Kidney (tissue), 13 donors: ENCODE measurements at regions not wholly inside any gene's neighbourhood (a gene's known extent, or its start where the extent isn't known, plus 50 kb on each side); places are given as distances from the start of the nearest gene placed in this dataset.

ENCODE experiments used
- DNase-seq, 5 donors: peaks; one replicate each; pipeline ENCODE4 v3.0.0-alpha.2; 2013 to 2020
- FAIRE-seq: peaks from 2 replicates; lab custom pipeline; 2012; peaks lifted over from hg19 to GRCh38; lab: Jason Lieb, UNC
- H3K27ac ChIP-seq, 2 donors: one replicate each; pipeline ENCODE4 v1.7.0; 2013; ENCODE audit warnings: low read depth in 2 of 2, low read length in 2 of 2, inconsistent platforms in 1 of 2
- H3K27me3 ChIP-seq: one replicate; pipeline ENCODE4 v1.7.1; 2013; ENCODE audit warnings: low read length, inconsistent platforms; ENCODE audit not compliant: control insufficient read depth, insufficient read depth
- H3K36me3 ChIP-seq, 3 donors: one replicate each; pipeline versions ENCODE4 v1.7.0 to v1.7.1; 2013; ENCODE audit warnings: low read length in 3 of 3, control low read depth in 1 of 3, inconsistent platforms in 1 of 3; ENCODE audit not compliant: insufficient read depth in 3 of 3, control insufficient read depth in 2 of 3
- H3K4me1 ChIP-seq, 3 donors: one replicate each; pipeline versions ENCODE4 v1.7.0 to v1.7.1; 2013; ENCODE audit warnings: low read length in 3 of 3, inconsistent platforms in 1 of 3, low read depth in 1 of 3; ENCODE audit not compliant: control insufficient read depth in 2 of 3, insufficient read depth in 2 of 3
- H3K4me3 ChIP-seq, 3 donors: one replicate each; pipeline versions ENCODE4 v1.7.0 to v1.8.1; 2013; ENCODE audit warnings: low read length in 3 of 3, control low read depth in 1 of 3, inconsistent platforms in 1 of 3
- H3K9ac ChIP-seq, 3 donors: one replicate each; pipeline versions ENCODE4 v1.7.0 to v1.7.1; 2013; ENCODE audit warnings: low read length in 3 of 3, control low read depth in 1 of 3, inconsistent platforms in 1 of 3
- H3K9me3 ChIP-seq, 3 donors: one replicate each; pipeline versions ENCODE4 v1.7.0 to v1.7.1; 2013; ENCODE audit warnings: low read length in 3 of 3, control low read depth in 1 of 3, inconsistent platforms in 1 of 3; ENCODE audit not compliant: control insufficient read depth in 2 of 3, insufficient read depth in 1 of 3
- intact Hi-C: fragments of 100-400 bp; cut with DNase I; formaldehyde crosslinking; loops from one replicate; pipeline ENCODE4 v1.11.1; 2022
- TF ChIP-seq, protein P1 (sequence below): IDR thresholded peaks from 3 replicates; pipeline ENCODE4 v1.5.1; 2012; ENCODE audit warnings: mild to moderate bottlenecking, moderate library complexity, borderline replicate concordance; ENCODE audit not compliant: insufficient read depth; ENCODE audit errors: extremely low read depth
- donor health status: control.
- donor health status: control.
- donor health status: control.
- donor health status: control.
- donor health status: control.
- donor health status: DM: yes; HTN: yes; CAD: no.
- donor health status: Normal renal cell carcinoma (clear cell type).

DNA sequence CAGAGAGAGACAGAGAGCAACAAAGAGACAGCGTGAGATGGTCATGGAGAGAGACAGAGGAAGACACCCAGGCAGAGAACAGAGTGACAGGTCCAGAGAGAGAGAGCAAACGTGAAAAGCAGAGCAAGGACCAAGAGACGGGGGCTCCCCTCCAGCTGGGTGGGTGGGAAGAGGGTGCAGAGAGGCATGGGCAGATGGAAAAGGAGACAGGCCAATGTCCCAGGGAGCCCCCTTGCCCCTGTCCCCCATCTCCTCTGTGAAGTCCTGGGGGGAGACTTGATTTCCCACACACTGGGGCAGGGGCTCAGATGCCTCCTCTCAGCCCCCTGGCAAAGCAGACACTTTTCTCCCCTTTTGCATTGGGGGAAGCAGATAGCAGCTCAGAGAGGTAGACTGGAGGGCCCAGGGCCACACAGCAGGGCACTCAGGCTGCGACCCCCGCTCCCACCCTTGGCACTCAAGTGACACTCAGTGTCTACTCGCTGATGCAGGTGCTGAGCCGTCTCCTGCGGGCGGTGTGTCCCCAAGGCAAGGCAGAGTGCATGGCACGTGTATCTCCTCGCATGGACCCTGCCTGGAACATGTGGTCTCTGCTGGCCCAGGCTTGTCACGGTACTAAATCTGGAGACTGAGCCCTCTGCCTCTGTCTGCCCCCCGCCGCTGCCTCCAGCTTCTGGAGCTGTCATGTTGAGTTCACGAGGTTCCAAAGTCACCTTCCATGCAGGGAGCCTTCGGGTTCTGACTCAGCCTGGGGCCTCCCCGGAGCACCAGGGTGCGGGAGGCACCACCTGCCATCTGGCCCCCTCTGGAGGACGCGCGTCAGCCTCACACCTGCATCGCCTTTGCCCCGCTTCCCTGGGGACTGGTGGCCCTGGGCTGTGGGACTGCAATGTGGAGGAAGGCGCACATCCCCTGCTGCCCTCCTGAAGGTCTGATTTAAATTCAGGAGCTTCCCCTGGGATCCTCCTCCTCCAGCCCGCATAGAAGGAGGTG is 215.9 kb upstream of the GSE1 start:
- Histone ChIP-seq H3K27ac (no peak overlapping the region), H3K9me3 (no peaks in the 10 kb centered on the region), H3K27me3 (no peaks in the 10 kb centered on the region), H3K36me3 (no peaks in the 10 kb centered on the region), H3K4me1 (peaks cover 4 to 16% (median 9%) of the 10 kb centered on the region in 3 donors), H3K9ac (no peak overlapping the region), H3K4me3 (no peak overlapping the region)
- FAIRE-seq (no peak), DNase-seq (peak in 1 of 5 donors; percentile 65)
- intact Hi-C loops = no loop called here
- TF ChIP-seq, protein P1, sequence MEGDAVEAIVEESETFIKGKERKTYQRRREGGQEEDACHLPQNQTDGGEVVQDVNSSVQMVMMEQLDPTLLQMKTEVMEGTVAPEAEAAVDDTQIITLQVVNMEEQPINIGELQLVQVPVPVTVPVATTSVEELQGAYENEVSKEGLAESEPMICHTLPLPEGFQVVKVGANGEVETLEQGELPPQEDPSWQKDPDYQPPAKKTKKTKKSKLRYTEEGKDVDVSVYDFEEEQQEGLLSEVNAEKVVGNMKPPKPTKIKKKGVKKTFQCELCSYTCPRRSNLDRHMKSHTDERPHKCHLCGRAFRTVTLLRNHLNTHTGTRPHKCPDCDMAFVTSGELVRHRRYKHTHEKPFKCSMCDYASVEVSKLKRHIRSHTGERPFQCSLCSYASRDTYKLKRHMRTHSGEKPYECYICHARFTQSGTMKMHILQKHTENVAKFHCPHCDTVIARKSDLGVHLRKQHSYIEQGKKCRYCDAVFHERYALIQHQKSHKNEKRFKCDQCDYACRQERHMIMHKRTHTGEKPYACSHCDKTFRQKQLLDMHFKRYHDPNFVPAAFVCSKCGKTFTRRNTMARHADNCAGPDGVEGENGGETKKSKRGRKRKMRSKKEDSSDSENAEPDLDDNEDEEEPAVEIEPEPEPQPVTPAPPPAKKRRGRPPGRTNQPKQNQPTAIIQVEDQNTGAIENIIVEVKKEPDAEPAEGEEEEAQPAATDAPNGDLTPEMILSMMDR = no peak

DNA sequence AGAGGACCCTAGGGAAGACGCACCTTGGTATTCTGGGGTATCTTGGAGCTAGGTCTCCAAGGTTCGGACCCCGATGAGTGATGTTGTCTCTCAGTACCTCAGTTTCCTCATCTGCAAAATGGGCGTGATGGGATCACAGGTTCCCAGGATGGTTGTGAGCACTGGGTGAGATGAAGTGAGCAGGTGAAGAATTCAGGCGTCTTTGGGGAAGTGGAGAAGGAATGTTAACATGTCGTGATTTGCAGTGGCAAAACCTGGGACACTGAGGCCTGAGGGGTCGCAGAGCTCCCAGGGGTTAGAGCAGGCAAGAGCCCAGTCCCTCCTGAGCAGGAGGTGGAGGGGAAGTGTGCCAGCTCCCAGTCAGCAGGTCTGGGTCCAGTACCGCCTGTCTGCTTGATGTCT is 215.1 kb upstream of the GSE1 start:
- FAIRE-seq (no peak), DNase-seq (no peak)
- no peak overlapping the region for H3K27ac ChIP-seq
- no peaks in the 10 kb centered on the region for H3K27me3 ChIP-seq
- no peak overlapping the region for H3K9ac ChIP-seq
- intact Hi-C loops = no loop called here
- no peak overlapping the region for H3K4me3 ChIP-seq
- H3K9me3 ChIP-seq = no peaks in the 10 kb centered on the region
- TF ChIP-seq, protein P1 = no peak
- H3K4me1 ChIP-seq = peaks cover 4 to 16% (median 9%) of the 10 kb centered on the region in 3 donors
- no peaks in the 10 kb centered on the region for H3K36me3 ChIP-seq

DNA sequence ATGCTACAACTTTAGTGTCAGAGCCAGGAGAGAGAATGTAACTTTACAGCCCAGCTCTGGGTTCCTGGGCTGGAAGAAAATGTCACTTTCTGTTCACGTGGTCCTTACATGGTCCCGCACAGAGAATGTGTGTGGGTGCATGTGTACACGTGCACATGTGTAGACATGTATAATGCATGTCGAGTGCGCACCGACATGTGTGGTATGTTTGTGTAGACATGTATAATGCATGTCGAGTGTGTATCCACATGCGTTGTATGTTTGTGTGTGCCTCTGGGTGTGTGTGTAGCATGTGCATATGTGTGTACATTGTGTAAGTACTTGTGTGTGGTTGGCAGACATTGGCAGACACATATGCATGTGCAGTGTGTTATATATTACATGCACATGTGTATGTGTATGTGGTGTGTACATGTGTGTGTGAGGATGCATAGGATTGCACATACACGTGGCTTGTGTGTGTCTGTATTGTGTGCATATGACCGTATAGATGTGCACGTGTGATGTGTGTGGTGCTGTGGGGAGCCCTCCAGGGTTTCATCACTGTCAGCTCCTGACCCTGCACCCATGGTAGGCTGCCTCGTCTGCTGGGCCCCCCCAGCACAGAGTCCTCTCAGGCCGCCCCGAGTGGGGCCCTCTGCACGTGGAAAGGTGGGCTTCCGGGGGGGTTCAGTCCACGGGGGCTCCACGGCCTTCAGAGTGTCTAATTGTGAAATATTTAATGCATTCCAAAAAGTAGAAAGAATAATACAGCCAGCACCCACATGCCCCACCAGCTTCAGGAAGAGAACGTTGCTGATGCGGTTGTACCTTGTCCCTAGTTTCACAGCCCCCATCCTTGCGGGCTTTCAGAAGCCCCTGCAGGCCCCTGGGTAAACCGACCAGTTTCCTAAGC is 214.2 kb upstream of the GSE1 start:
- Histone ChIP-seq H3K36me3 (no peaks in the 10 kb centered on the region), H3K27ac (no peak overlapping the region), H3K27me3 (no peaks in the 10 kb centered on the region), H3K4me3 (peak overlapping the region in 1 of 3 donors; percentile 11), H3K9ac (no peak overlapping the region), H3K4me1 (peaks cover 4 to 18% (median 9%) of the 10 kb centered on the region in 3 donors), H3K9me3 (no peaks in the 10 kb centered on the region)
- DNase-seq (peak in 1 of 5 donors; percentile 37), FAIRE-seq (no peak)
- intact Hi-C loops = no loop called here
- TF ChIP-seq, protein P1 = no peak
